OCI-M1 (cell line): ENCODE measurements at regions not wholly inside any gene's neighbourhood (a gene's known extent, or its start where the extent isn't known, plus 50 kb on each side); places are given as distances from the start of the nearest gene placed in this dataset.
"Not testable (repeated sequence)": the region's sequence is repeated elsewhere in the genome, so short reads cannot be mapped to it uniquely, and the experiment has no call there.

Experiments used
- DNase-seq: peaks from one replicate; lab custom pipeline; 2025; lab: John Stamatoyannopoulos, UW

GRCh38 chr5:86671536-86671935 lies 53.8 kb downstream of the COX7C start:
- DNase-seq, result no peak

GRCh38 chr5:86674069-86674468 lies 56.3 kb downstream of the COX7C start:
- no peak for DNase-seq

GRCh38 chr5:86675311-86675710 lies 57.6 kb downstream of the COX7C start:
- no peak for DNase-seq

- DNase-seq, result peak; percentile 82
These were observed 61.8 kb downstream of the COX7C start for GRCh38 chr5:86679529-86679928.

- no peak for DNase-seq
These were observed 62.2 kb downstream of the COX7C start for GRCh38 chr5:86679949-86680348.

GRCh38 chr5:86684222-86684621 lies 66.5 kb downstream of the COX7C start:
- no peak for DNase-seq

- no peak for DNase-seq
These were observed 68.3 kb downstream of the COX7C start for GRCh38 chr5:86686046-86686445.

GRCh38 chr5:86688406-86688805 lies 70.7 kb downstream of the COX7C start:
- DNase-seq, result no peak

- DNase-seq, result no peak
These were observed 71.5 kb downstream of the COX7C start for GRCh38 chr5:86689103-86689729.

- DNase-seq, result no peak
These were observed 91.6 kb downstream of the COX7C start for GRCh38 chr5:86709157-86709881.

GRCh38 chr5:86716121-86716520 lies 98.4 kb downstream of the COX7C start:
- DNase-seq, result no peak

GRCh38 chr5:86731319-86732117 lies 113.8 kb downstream of the COX7C start:
- DNase-seq, result not testable (repeated sequence)

GRCh38 chr5:86735370-86735769 lies 117.6 kb downstream of the COX7C start:
- DNase-seq, result no peak

- DNase-seq, result no peak
These were observed 119.8 kb downstream of the COX7C start for GRCh38 chr5:86737579-86737978.

GRCh38 chr5:86748538-86749105 lies 130.9 kb downstream of the COX7C start:
- no peak for DNase-seq

- DNase-seq, result no peak
These were observed 132.1 kb downstream of the COX7C start for GRCh38 chr5:86749841-86750240.

GRCh38 chr5:86756839-86757238 lies 139.1 kb downstream of the COX7C start:
- DNase-seq, result peak; percentile 11

GRCh38 chr5:86757824-86758223 lies 140.1 kb downstream of the COX7C start:
- peak; percentile 85 for DNase-seq

GRCh38 chr5:86760661-86761060 lies 142.9 kb downstream of the COX7C start:
- DNase-seq, result peak; percentile 29

- no peak for DNase-seq
These were observed 146.2 kb downstream of the COX7C start for GRCh38 chr5:86763929-86764328.

GRCh38 chr5:86765778-86766502 lies 148.2 kb downstream of the COX7C start:
- DNase-seq, result no peak

- no peak for DNase-seq
These were observed 151.0 kb downstream of the COX7C start for GRCh38 chr5:86768699-86769202.
